HUES48 (cell line): ENCODE measurements at regions not wholly inside any gene's neighbourhood (a gene's known extent, or its start where the extent isn't known, plus 50 kb on each side); places are given as distances from the start of the nearest gene placed in this dataset.

Experiments used
- H3K27ac ChIP-seq: one replicate; pipeline ENCODE4 v1.7.0; 2013; ENCODE audit warnings: low read depth, low read length, inconsistent platforms
- H3K27me3 ChIP-seq: 2 replicates; pipeline ENCODE4 v1.6.1; 2013; ENCODE audit warnings: mild to moderate bottlenecking, low read length; ENCODE audit not compliant: control insufficient read depth, insufficient read depth
- H3K36me3 ChIP-seq: 2 replicates; pipeline ENCODE4 v1.6.1; 2013; ENCODE audit warnings: low read length; ENCODE audit not compliant: control insufficient read depth, insufficient read depth
- H3K4me1 ChIP-seq: 2 replicates; pipeline ENCODE4 v1.6.1; 2013; ENCODE audit warnings: mild to moderate bottlenecking, low read length; ENCODE audit not compliant: control insufficient read depth, insufficient read depth
- H3K4me3 ChIP-seq: 2 replicates; pipeline ENCODE4 v1.5.1; 2013; ENCODE audit warnings: mild to moderate bottlenecking, low read depth, low read length
- H3K9ac ChIP-seq: 2 replicates; pipeline ENCODE4 v1.6.1; 2013; ENCODE audit warnings: mild to moderate bottlenecking, low read depth, low read length, moderate library complexity
- H3K9me3 ChIP-seq: 2 replicates; pipeline ENCODE4 v1.6.1; 2013; ENCODE audit warnings: low read length; ENCODE audit not compliant: control insufficient read depth, insufficient read depth

DNA sequence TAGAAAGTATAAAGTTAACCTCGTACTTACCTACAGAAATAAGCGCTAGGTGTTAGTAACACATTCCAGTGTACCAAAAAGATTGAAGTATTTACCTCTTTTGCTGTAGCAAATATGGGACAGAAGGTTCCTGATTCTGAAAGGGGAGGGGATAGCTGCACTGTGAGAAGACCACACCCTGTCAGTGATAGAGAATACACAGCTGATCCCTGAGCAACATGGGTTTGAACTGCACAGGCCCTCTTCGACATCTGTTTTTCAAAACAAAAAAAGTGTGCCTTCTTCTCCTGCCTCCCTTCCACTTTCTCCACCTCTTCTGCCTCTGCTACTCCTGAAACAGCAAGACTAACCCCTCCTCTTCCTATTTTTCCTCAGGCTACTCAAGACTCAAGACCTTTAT, 201.8 kb upstream of the SLIT2 start:
- no peaks in the 10 kb centered on the region for H3K9me3 ChIP-seq
- no peak overlapping the region for H3K27ac ChIP-seq
- no peak overlapping the region for H3K4me3 ChIP-seq
- H3K4me1 ChIP-seq: no peaks in the 10 kb centered on the region
- no peaks in the 10 kb centered on the region for H3K36me3 ChIP-seq
- H3K27me3 ChIP-seq: no peaks in the 10 kb centered on the region
- H3K9ac ChIP-seq: no peak overlapping the region

DNA sequence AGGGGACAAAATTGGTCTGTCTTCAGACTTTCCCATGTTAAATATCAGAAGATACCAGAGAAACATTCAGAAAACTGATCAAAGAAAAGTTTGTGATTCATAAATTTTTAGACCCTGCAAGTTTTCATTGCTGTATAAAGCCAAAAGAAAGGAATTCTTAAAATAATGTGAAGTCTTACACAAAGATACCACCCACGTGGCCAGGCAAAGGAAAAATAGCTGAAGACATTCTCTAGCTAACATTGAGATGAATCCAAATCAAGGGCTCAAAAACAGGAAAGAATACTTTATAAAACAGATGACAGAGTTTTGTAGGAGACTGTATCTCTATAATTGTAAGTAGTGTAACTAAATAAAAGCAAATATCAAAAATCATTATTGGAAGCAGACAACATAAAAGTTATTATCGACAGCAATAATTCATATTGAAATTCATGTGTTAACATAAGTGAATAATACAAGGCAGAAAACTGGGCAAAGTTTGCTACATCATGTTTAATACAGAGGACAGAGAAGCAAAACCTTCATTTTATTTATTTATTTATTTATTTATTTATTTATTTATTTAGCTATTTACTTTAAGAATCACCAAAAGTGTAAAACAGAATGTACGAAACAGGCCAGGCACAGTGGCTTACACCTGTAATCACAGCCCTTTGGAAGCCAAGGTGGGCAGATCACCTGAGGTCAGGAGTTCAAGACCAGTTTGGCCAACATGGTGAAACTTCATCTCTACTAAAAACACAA, 204.6 kb upstream of the SLIT2 start:
- H3K36me3 ChIP-seq: no peaks in the 10 kb centered on the region
- no peaks in the 10 kb centered on the region for H3K27me3 ChIP-seq
- no peaks in the 10 kb centered on the region for H3K9me3 ChIP-seq
- H3K27ac ChIP-seq: no peak overlapping the region
- H3K9ac ChIP-seq: no peak overlapping the region
- no peak overlapping the region for H3K4me3 ChIP-seq
- peaks cover 17% of the 10 kb centered on the region for H3K4me1 ChIP-seq

DNA sequence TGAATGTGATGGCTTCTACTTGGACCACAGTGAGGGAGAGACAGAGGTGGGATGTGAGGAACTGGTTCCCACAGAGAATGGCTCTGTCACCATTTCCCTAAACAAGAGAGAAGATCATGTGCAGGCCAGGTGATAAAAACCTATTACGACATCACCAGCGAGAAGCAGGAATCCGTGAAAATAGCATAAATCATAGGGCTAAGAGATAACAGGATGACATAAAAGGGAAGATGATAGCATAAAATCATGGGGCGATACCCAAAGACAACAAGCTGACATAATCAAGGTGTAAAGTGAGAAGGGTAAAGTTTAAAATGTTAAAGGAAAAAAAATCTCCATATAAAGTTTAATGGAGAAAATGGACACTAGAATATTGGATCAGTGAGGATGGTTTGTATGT, 205.5 kb upstream of the SLIT2 start:
- no peak overlapping the region for H3K9ac ChIP-seq
- no peak overlapping the region for H3K27ac ChIP-seq
- H3K4me1 ChIP-seq: peaks cover 17% of the 10 kb centered on the region
- H3K4me3 ChIP-seq: no peak overlapping the region
- no peaks in the 10 kb centered on the region for H3K9me3 ChIP-seq
- no peaks in the 10 kb centered on the region for H3K36me3 ChIP-seq
- H3K27me3 ChIP-seq: no peaks in the 10 kb centered on the region

DNA sequence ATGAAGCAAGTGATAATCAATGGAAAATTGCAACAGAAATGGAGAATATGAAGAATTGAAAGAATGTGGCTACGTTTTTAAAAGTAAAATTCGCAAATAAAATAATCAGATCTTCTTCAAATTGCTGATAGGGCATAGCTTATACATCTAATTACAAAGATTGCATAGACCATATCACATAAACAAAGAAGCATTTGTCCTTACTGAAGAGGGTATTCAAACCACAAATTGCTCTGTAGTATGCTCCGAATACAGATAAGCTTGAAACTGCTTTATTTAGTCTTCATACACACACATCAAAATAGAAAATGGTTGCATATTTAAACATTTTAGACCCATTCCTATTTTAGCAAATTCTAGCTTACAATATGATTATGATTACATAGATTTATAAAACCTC, 206.7 kb upstream of the SLIT2 start:
- H3K9me3 ChIP-seq: no peaks in the 10 kb centered on the region
- no peak overlapping the region for H3K4me3 ChIP-seq
- peaks cover 17% of the 10 kb centered on the region for H3K4me1 ChIP-seq
- no peaks in the 10 kb centered on the region for H3K27me3 ChIP-seq
- no peak overlapping the region for H3K27ac ChIP-seq
- H3K36me3 ChIP-seq: no peaks in the 10 kb centered on the region
- no peak overlapping the region for H3K9ac ChIP-seq

DNA sequence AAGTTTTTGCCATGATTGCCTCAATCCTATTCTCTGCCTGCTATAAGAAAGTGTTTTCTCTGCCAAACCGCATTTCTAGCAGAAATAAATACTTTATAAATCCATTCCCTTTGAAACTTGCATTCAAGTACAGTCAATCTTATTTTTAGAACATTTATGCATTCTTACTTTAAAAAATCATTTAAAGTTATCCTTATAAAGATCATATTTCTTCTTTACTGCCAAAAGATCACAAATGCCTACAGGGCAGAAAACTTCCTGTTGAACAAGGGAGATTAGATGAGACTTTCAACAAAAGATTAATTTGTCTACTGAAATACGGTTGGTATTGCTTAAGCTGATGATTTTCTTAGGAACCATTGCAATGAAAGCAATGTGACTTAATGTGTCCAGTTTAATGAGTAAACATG, 207.2 kb upstream of the SLIT2 start:
- H3K4me1 ChIP-seq: peaks cover 17% of the 10 kb centered on the region
- no peaks in the 10 kb centered on the region for H3K27me3 ChIP-seq
- H3K4me3 ChIP-seq: no peak overlapping the region
- H3K36me3 ChIP-seq: no peaks in the 10 kb centered on the region
- no peak overlapping the region for H3K9ac ChIP-seq
- H3K9me3 ChIP-seq: no peaks in the 10 kb centered on the region
- H3K27ac ChIP-seq: no peak overlapping the region

DNA sequence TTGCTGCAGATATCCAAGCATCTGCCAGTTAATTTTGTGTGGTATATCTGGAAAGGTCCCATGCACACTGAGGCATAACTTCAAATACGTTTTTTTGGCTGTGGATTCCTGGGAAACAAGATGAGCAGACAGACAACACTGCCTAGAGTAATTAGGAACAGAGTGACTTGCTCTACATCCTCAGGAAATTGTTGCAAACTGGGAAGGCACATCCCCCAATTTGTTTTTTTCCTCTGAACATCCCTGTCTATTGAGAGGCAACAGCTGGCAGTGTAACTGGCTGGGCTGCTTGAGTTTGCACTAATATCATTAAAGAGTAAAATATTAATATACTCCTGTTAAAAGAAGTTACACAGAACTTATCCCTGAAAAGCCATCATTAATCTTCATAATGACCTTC, 207.7 kb upstream of the SLIT2 start:
- Histone ChIP-seq H3K27ac (no peak overlapping the region), H3K4me3 (no peak overlapping the region), H3K4me1 (peaks cover 17% of the 10 kb centered on the region), H3K9ac (no peak overlapping the region), H3K27me3 (no peaks in the 10 kb centered on the region), H3K36me3 (no peaks in the 10 kb centered on the region), H3K9me3 (no peaks in the 10 kb centered on the region)

DNA sequence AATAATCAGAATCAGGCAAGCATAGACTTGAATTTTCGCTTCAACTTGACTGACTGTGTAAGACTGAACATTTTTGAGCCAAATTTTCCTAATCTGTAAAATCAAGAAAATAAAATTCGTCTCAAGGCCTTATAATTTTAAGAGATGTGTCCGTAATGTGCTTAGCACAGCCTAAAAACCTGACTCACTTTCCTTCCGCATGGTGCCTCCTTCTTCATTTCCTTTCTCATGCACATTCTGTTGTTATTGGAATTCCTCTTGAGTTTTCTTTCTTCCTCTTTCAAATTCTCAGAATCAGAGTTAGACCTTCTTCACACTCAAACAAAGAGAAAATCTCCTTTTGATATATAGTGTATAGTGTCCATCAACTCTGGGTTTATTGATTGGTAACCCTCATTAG, 208.9 kb upstream of the SLIT2 start:
- H3K4me3 ChIP-seq: no peak overlapping the region
- peaks cover 17% of the 10 kb centered on the region for H3K4me1 ChIP-seq
- no peak overlapping the region for H3K27ac ChIP-seq
- no peak overlapping the region for H3K9ac ChIP-seq
- no peaks in the 10 kb centered on the region for H3K36me3 ChIP-seq
- H3K9me3 ChIP-seq: no peaks in the 10 kb centered on the region
- no peaks in the 10 kb centered on the region for H3K27me3 ChIP-seq

DNA sequence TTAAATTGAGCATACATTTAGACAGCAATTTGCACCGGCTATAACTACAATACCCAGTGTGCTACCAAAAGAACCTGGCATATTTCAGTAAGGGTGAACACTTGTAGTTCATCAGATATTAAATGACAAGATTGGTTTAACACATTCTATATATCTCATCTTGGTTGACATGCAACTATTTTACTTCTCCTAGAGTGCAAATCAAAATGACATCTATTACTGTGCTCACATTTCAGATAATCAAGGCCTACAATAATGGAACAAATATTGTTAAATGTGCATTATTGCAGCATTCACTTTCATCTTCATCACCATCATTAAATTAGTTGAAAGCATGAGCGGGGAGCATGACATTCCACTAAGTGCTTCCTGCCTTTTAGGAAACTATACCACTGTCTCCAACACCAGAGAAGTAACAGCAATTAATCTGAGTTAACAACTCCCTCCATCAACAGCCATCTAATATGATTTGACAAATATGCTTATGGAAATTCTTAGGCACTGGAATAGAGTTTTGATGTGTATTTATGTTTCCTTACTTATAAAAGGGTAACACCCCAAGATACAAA, 209.8 kb upstream of the SLIT2 start:
- Histone ChIP-seq H3K27me3 (no peaks in the 10 kb centered on the region), H3K27ac (no peak overlapping the region), H3K4me1 (peaks cover 17% of the 10 kb centered on the region), H3K9ac (no peak overlapping the region), H3K4me3 (no peak overlapping the region), H3K36me3 (no peaks in the 10 kb centered on the region), H3K9me3 (no peaks in the 10 kb centered on the region)

DNA sequence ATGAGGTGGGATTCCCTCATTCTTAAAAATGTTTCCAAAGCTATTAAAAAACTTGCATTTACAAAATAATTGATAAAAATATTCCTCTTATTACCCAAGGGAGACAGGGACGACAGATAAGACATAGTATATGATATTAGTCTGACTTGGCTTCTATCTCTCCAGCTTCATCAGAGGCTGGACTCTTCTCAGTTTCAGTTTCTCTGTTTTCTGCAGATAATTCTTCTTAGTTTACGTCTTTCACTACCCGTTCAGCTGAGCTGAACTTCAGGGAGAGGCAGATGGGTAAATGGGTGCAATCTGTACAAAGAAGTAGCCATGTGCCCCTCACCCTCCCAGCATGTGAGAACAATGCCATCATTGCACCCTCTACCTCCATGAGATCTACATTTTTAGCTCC, 214.0 kb upstream of the SLIT2 start:
- Histone ChIP-seq H3K27ac (no peak overlapping the region), H3K27me3 (no peaks in the 10 kb centered on the region), H3K36me3 (no peaks in the 10 kb centered on the region), H3K4me3 (no peak overlapping the region), H3K4me1 (peaks cover 5% of the 10 kb centered on the region), H3K9me3 (no peaks in the 10 kb centered on the region; the same call in 1 of the 2 replicates), H3K9ac (no peak overlapping the region)

DNA sequence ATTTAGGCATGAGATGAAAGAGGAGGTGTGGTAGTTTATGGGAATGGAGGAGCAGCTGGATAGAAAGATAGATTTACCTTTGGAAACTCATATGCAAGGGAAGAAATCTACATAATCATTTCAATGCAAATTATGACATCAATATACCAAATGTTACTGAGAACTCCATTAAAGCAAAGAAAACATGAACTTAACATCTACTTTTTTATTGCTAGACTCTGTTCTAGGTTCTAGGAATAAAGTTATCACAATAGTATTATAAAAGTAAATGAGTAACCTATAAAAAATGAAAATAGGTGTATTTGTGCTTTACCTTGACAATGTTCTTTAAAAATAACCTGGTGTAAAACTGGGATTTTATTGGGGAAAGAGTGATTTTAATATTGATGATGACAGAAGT, 221.6 kb upstream of the SLIT2 start:
- no peaks in the 10 kb centered on the region; the same call in 1 of the 2 replicates for H3K9me3 ChIP-seq

DNA sequence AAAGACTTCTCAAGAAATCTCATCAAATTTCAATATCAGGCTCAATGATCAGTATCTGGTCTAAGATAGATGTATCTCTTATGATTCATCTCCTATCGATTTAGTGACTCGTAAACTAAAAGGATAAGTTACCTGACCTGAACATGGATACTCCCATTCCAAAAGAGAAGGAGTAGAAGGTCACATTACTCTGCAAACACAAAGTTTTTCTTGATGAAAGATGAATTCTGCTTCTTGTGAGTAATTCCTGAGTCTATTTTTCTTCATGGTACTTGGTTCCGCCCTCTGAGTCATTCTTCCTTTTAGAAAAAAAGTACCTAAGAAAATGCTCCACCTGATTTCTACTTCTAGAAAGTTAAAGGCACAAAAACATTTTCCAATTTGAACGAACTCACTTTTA, 223.1 kb upstream of the SLIT2 start:
- no peaks in the 10 kb centered on the region for H3K4me1 ChIP-seq
- H3K9me3 ChIP-seq: no peaks in the 10 kb centered on the region; the same call in 1 of the 2 replicates
- H3K36me3 ChIP-seq: no peaks in the 10 kb centered on the region
- no peak overlapping the region for H3K27ac ChIP-seq
- H3K9ac ChIP-seq: no peak overlapping the region
- no peaks in the 10 kb centered on the region for H3K27me3 ChIP-seq
- no peak overlapping the region for H3K4me3 ChIP-seq

More for the DNA sequence above, 221.6 kb upstream of the SLIT2 start:
- no peak overlapping the region for H3K4me3 ChIP-seq
- H3K4me1 ChIP-seq: no peaks in the 10 kb centered on the region
- H3K36me3 ChIP-seq: no peaks in the 10 kb centered on the region
- H3K27ac ChIP-seq: no peak overlapping the region
- no peak overlapping the region for H3K9ac ChIP-seq
- H3K27me3 ChIP-seq: no peaks in the 10 kb centered on the region
